Esophagus muscularis mucosa (tissue), 4 donors: ENCODE measurements at regions not wholly inside any gene's neighbourhood (a gene's known extent, or its start where the extent isn't known, plus 50 kb on each side); places are given as distances from the start of the nearest gene placed in this dataset.

Experiments
- DNase-seq: peaks from one replicate; pipeline ENCODE4 v3.0.0-alpha.2; 2017; ENCODE audit errors: extremely low spot score
- H3K27ac ChIP-seq, 4 donors: fragments of 200-600 bp; sonication (generic); replicated peaks in 1 of 4; 1 replicate in 3 of 4; 2 replicates in 1 of 4; pipeline ENCODE4 v1.5.1; 2016 to 2019; ENCODE audit warnings: mild to moderate bottlenecking in 1 of 4
- H3K27me3 ChIP-seq, 4 donors: fragments of 200-600 bp; sonication (generic); one replicate each; pipeline versions ENCODE4 v1.5.1 to v1.6.0; 2016 to 2019
- H3K36me3 ChIP-seq, 4 donors: fragments of 200-600 bp; sonication (generic); one replicate each; pipeline ENCODE4 v1.5.1; 2016 to 2019
- H3K4me1 ChIP-seq, 4 donors: fragments of 200-600 bp; sonication (generic); one replicate each; pipeline ENCODE4 v1.5.1; 2016 to 2019
- H3K4me3 ChIP-seq, 4 donors: fragments of 200-600 bp; sonication (generic); 1 replicate in 2 of 4; 2 replicates in 2 of 4; pipeline ENCODE4 v1.5.1; 2016 to 2019; ENCODE audit warnings: mild to moderate bottlenecking in 4 of 4, moderate library complexity in 1 of 4
- H3K9me3 ChIP-seq, 4 donors: fragments of 200-600 bp; sonication (generic); 1 replicate in 3 of 4; 2 replicates in 1 of 4; pipeline ENCODE4 v1.5.1; 2016 to 2019
- CTCF ChIP-seq, 3 experiments: fragments of 200-600 bp in 2 of 3; fragments of 450-650 bp in 1 of 3; sonication (generic) in 2 of 3; IDR thresholded peaks; one replicate each; pipeline ENCODE4 v1.5.1; 2017 to 2019; ENCODE audit warnings: antibody characterized with exemption in 3 of 3, mild to moderate bottlenecking in 2 of 3, moderate library complexity in 1 of 3
- EP300 ChIP-seq: sonication (generic); formaldehyde crosslinking; IDR thresholded peaks from one replicate; pipeline ENCODE4 v1.6.1; 2017; ENCODE audit warnings: antibody characterized with exemption
- POLR2A ChIP-seq: fragments of 450-650 bp; IDR thresholded peaks from one replicate; pipeline ENCODE4 v1.6.1; 2017; ENCODE audit warnings: antibody characterized with exemption, moderate library complexity, mild to moderate bottlenecking, low read depth
- POLR2AphosphoS5 ChIP-seq, 2 donors: sonication (generic); formaldehyde crosslinking; IDR thresholded peaks; one replicate each; pipeline ENCODE4 v1.6.1; 2017; ENCODE audit warnings: antibody characterized with exemption in 2 of 2
- WGBS: methylation state at CpG from one replicate; pipeline ENCODE4 v1.1.5; 2018; 5-methylcytosine and 5-hydroxymethylcytosine counted together
- intact Hi-C: fragments of 100-400 bp; cut with DNase I; formaldehyde crosslinking; loops from one replicate; pipeline ENCODE4 v1.15.1; 2023

GRCh38 chr2:188813857-188814256 lies 160.3 kb upstream of the COL3A1 start:
- H3K4me3 ChIP-seq = no peak overlapping the region
- peak overlapping the region in 2 of 4 donors; percentile 5 for H3K27ac ChIP-seq
- no peaks in the 10 kb centered on the region for H3K36me3 ChIP-seq
- H3K9me3 ChIP-seq = no peaks in the 10 kb centered on the region
- 48% methylated on average over 4 of the region's 5 CpGs for WGBS
- DNase-seq = no peak
- intact Hi-C loops = no loop called here
- no peak for TF ChIP-seq POLR2A
- no peak for TF ChIP-seq CTCF (IDR thresholded peaks at IDR 0.05)
- TF ChIP-seq EP300 = no peak
- no peak for TF ChIP-seq POLR2AphosphoS5 (IDR thresholded peaks at IDR 0.05)
- H3K27me3 ChIP-seq = no peaks in the 10 kb centered on the region
- H3K4me1 ChIP-seq = peaks cover 0 to 16% (median 0%) of the 10 kb centered on the region in 4 donors

GRCh38 chr2:188819011-188819410 lies 155.2 kb upstream of the COL3A1 start:
- H3K4me3 ChIP-seq = no peak overlapping the region
- peaks cover 0 to 1% (median 0%) of the 10 kb centered on the region in 4 donors for H3K4me1 ChIP-seq
- no peak for TF ChIP-seq POLR2AphosphoS5 (IDR thresholded peaks at IDR 0.05)
- no peak for TF ChIP-seq CTCF (IDR thresholded peaks at IDR 0.05)
- TF ChIP-seq POLR2A = no peak
- TF ChIP-seq EP300 = no peak
- H3K27ac ChIP-seq = no peak overlapping the region
- 88% methylated on average over 1 of the region's 1 CpG for WGBS
- no peak for DNase-seq
- no peaks in the 10 kb centered on the region for H3K9me3 ChIP-seq
- H3K36me3 ChIP-seq = no peaks in the 10 kb centered on the region
- H3K27me3 ChIP-seq = no peaks in the 10 kb centered on the region
- intact Hi-C loops = no loop called here

- TF ChIP-seq POLR2A = no peak
- no peak for TF ChIP-seq CTCF (IDR thresholded peaks at IDR 0.05)
- TF ChIP-seq EP300 = no peak
- Histone ChIP-seq H3K9me3 (no peaks in the 10 kb centered on the region), H3K27me3 (no peaks in the 10 kb centered on the region), H3K36me3 (no peaks in the 10 kb centered on the region), H3K27ac (no peak overlapping the region), H3K4me1 (no peaks in the 10 kb centered on the region), H3K4me3 (no peak overlapping the region)
- DNase-seq = no peak
- intact Hi-C loops = no loop called here
- 72% methylated on average over 3 of the region's 3 CpGs for WGBS
These were observed 154.4 kb upstream of the COL3A1 start for GRCh38 chr2:188819792-188820191.

- H3K36me3 ChIP-seq = no peaks in the 10 kb centered on the region
- no peaks in the 10 kb centered on the region for H3K27me3 ChIP-seq
- TF ChIP-seq EP300 (no peak), CTCF (IDR thresholded peaks at IDR 0.05) (no peak), POLR2AphosphoS5 (IDR thresholded peaks at IDR 0.05) (no peak), POLR2A (no peak)
- no peak for DNase-seq
- no peaks in the 10 kb centered on the region for H3K9me3 ChIP-seq
- H3K4me1 ChIP-seq = no peaks in the 10 kb centered on the region
- WGBS = 85% methylated on average over 2 of the region's 2 CpGs
- H3K27ac ChIP-seq = no peak overlapping the region
- intact Hi-C loops = no loop called here
- H3K4me3 ChIP-seq = no peak overlapping the region
These were observed 153.6 kb upstream of the COL3A1 start for GRCh38 chr2:188820576-188820975.

GRCh38 chr2:188824125-188824524 lies 150.0 kb upstream of the COL3A1 start:
- H3K4me3 ChIP-seq = no peak overlapping the region
- 48% methylated on average over 2 of the region's 2 CpGs for WGBS
- no peaks in the 10 kb centered on the region for H3K9me3 ChIP-seq
- H3K27ac ChIP-seq = no peak overlapping the region
- TF ChIP-seq POLR2AphosphoS5 (IDR thresholded peaks at IDR 0.05) (no peak), EP300 (no peak), POLR2A (no peak), CTCF (IDR thresholded peaks at IDR 0.05) (no peak)
- H3K4me1 ChIP-seq = no peaks in the 10 kb centered on the region
- H3K36me3 ChIP-seq = no peaks in the 10 kb centered on the region
- DNase-seq = no peak
- intact Hi-C loops = no loop called here
- no peaks in the 10 kb centered on the region for H3K27me3 ChIP-seq
